Vagina (tissue), 2 donors: ENCODE measurements at regions not wholly inside any gene's neighbourhood (a gene's known extent, or its start where the extent isn't known, plus 50 kb on each side); places are given as distances from the start of the nearest gene placed in this dataset.

Experiments
- POLR2A ChIP-seq, 2 donors: fragments of 450-650 bp; IDR thresholded peaks; one replicate each; pipeline ENCODE4 v1.6.1; 2017; ENCODE audit warnings: antibody characterized with exemption in 2 of 2, mild to moderate bottlenecking in 2 of 2, moderate library complexity in 2 of 2
- POLR2AphosphoS5 ChIP-seq, 2 donors: sonication (generic); formaldehyde crosslinking; IDR thresholded peaks; one replicate each; pipeline ENCODE4 v1.9.0; 2017; ENCODE audit warnings: antibody characterized with exemption in 2 of 2, mild to moderate bottlenecking in 2 of 2, low read depth in 1 of 2; ENCODE audit not compliant: insufficient read depth in 1 of 2
- TF ChIP-seq, protein P1 (sequence below), 3 experiments: fragments of 450-650 bp in 2 of 3; fragments of 200-600 bp in 1 of 3; sonication (generic) in 1 of 3; IDR thresholded peaks; one replicate each; pipeline ENCODE4 v1.5.1; 2017 to 2019; ENCODE audit warnings: antibody characterized with exemption in 3 of 3, mild to moderate bottlenecking in 2 of 3, moderate library complexity in 2 of 3

DNA sequence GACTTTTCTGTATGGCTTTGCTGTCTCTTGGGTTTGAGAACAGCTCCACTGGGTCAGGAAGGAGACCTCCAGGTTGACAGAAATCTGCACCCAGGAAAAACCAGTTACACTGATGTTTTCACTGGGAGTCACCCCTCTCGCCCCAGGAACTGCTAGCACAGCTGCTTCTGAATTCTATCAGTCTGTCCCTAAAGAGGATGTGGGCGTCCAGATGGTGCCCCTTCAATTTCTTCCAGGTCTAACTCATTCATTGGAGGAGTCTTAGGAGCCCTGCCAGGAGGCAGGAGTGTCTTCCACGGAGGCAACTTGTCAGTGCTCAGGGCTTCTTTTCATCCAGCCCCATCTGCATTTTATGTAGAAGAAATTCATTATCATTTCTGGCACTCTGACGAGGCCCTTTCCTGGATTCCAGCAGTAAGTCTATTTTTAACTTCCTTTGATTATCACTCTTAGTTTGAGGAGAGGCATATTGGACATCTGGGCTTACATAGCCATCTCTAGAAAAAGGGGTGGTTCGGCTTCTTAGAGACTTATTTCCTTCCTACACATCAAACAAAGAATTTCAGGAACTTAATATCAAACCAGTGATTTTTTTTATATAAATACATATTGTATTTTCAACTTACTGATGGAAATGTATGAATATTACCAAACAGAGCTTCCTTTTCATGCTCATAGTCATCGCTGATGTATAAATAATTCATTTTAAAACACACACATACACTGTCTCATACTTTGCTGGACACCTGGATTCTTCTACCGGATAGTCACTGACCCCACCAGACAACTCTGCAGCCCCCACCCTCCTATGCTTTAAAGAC, 148.8 kb downstream of the IRX2 start:
- TF ChIP-seq, protein P1, sequence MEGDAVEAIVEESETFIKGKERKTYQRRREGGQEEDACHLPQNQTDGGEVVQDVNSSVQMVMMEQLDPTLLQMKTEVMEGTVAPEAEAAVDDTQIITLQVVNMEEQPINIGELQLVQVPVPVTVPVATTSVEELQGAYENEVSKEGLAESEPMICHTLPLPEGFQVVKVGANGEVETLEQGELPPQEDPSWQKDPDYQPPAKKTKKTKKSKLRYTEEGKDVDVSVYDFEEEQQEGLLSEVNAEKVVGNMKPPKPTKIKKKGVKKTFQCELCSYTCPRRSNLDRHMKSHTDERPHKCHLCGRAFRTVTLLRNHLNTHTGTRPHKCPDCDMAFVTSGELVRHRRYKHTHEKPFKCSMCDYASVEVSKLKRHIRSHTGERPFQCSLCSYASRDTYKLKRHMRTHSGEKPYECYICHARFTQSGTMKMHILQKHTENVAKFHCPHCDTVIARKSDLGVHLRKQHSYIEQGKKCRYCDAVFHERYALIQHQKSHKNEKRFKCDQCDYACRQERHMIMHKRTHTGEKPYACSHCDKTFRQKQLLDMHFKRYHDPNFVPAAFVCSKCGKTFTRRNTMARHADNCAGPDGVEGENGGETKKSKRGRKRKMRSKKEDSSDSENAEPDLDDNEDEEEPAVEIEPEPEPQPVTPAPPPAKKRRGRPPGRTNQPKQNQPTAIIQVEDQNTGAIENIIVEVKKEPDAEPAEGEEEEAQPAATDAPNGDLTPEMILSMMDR (IDR thresholded peaks at IDR 0.05): no peak
- TF ChIP-seq POLR2A (IDR thresholded peaks at IDR 0.05): no peak
- no peak for TF ChIP-seq POLR2AphosphoS5 (IDR thresholded peaks at IDR 0.05; ENCODE audit: insufficient read depth in 1 of 2, low read depth in 1 of 2)
